GM12864 (cell line): ENCODE measurements at regions not wholly inside any gene's neighbourhood (a gene's known extent, or its start where the extent isn't known, plus 50 kb on each side); places are given as distances from the start of the nearest gene placed in this dataset.

Experiments
- DNase-seq: peaks from one replicate; pipeline ENCODE4 v3.0.0-alpha.2; 2011; ENCODE audit warnings: low read depth
- H3K4me3 ChIP-seq: 2 replicates; pipeline ENCODE4 v1.5.1; 2011; ENCODE audit warnings: mild to moderate bottlenecking, low read depth, low read length, control low read depth
- TF ChIP-seq, protein P1 (sequence below): IDR thresholded peaks from 2 replicates; pipeline ENCODE4 v1.5.1; 2011; ENCODE audit warnings: low read depth, mild to moderate bottlenecking, moderate library complexity, low read length, control low read depth, inconsistent platforms; ENCODE audit errors: missing control alignments

DNA sequence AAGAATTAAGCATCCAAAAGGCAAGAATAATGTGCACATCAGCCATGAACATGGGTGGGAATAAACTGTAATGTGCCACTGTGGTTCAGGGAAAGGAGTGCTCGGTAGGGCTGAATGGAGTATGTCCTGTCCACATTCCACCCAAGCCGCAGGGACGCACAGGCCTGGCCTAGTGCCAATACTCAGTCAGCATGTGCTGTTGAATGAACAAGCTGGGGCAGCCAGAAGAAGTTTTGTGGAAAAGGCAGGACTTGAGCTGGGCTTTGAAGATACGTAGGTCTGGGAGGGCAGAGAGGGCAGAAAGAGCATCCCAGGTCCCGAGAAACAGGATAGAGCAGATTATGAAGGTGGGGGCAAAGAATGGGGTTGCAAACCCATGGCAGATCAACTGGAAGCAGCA, 60.0 kb upstream of the PLET1 start:
- TF ChIP-seq, protein P1, sequence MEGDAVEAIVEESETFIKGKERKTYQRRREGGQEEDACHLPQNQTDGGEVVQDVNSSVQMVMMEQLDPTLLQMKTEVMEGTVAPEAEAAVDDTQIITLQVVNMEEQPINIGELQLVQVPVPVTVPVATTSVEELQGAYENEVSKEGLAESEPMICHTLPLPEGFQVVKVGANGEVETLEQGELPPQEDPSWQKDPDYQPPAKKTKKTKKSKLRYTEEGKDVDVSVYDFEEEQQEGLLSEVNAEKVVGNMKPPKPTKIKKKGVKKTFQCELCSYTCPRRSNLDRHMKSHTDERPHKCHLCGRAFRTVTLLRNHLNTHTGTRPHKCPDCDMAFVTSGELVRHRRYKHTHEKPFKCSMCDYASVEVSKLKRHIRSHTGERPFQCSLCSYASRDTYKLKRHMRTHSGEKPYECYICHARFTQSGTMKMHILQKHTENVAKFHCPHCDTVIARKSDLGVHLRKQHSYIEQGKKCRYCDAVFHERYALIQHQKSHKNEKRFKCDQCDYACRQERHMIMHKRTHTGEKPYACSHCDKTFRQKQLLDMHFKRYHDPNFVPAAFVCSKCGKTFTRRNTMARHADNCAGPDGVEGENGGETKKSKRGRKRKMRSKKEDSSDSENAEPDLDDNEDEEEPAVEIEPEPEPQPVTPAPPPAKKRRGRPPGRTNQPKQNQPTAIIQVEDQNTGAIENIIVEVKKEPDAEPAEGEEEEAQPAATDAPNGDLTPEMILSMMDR, result no peak
- H3K4me3 ChIP-seq, result no peak overlapping the region
- DNase-seq, result no peak

- DNase-seq, result no peak
- TF ChIP-seq, protein P1, result no peak
- H3K4me3 ChIP-seq, result no peak overlapping the region
Observed at GRCh38 chr11:112321501-112322172, 61.0 kb upstream of the PLET1 start.

DNA sequence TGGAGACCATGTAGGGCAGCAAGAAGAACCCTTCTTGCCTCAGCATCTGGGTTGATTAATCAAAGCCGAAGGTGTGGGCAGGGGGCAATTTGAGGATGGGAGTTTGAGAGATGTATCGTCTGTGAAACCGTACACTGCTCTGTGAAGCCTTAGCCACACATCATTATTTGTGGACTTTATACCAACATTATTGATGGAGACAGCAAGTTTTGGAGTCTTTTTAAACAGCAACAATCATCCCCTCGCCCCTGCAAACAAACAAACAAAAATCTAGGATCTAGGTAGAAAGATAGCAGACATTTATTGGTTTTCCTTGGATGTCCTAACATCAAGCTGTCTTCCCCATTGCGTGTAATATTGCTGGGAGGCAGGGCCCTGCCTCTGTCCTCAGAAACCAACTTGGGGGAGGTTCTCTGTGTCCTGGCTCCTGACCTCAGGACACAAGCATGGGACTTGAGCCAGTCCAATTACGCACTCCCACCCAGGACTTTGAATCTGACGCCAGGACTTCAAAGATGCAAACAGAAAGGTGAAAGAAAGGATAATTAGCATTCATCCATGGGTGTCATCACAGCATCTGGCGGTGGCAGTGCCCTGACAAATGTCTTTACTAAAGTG, 61.6 kb upstream of the PLET1 start:
- no peak for DNase-seq
- TF ChIP-seq, protein P1, result no peak
- no peak overlapping the region for H3K4me3 ChIP-seq

DNA sequence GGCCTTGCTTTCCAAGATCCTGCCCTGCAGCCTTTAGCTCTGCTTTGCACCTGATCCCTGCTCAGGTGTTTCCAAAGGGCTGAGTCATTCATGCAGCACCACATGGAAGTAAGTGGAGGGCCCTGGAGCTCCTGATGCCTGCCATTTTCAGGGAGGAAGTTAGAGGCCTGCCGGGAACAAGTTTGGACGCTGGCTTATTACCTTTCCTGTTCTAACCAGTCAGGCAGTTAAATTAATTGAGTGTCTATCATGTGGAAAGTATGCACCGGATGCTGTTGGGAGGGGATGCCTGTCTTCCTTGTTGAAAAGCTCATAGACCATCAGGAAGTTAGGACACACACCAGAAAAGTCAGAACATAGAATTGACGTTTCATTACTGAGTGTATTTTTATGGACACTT, 73.7 kb upstream of the PLET1 start:
- no peak for DNase-seq
- TF ChIP-seq, protein P1, result no peak
- no peak overlapping the region for H3K4me3 ChIP-seq

GRCh38 chr11:112336356-112336886, 75.8 kb upstream of the PLET1 start:
- no peak for DNase-seq
- TF ChIP-seq, protein P1, result no peak
- no peak overlapping the region for H3K4me3 ChIP-seq

GRCh38 chr11:112339566-112339965, 78.9 kb upstream of the PLET1 start:
- no peak overlapping the region for H3K4me3 ChIP-seq
- no peak for DNase-seq
- TF ChIP-seq, protein P1, result no peak
